Left renal pelvis (tissue), 4 donors: ENCODE measurements at regions not wholly inside any gene's neighbourhood (a gene's known extent, or its start where the extent isn't known, plus 50 kb on each side); places are given as distances from the start of the nearest gene placed in this dataset.
A peak's percentile ranks its signal among the peaks of the same experiment; 100 is the strongest.

ENCODE experiments used
- DNase-seq, 4 donors: peaks; one replicate each; pipeline ENCODE4 v3.0.0-alpha.2; 2013; ENCODE audit warnings: low read depth in 4 of 4, low spot score in 3 of 4

GRCh38 chr7:113486548-113486947 is 368.2 kb upstream of the SMIM30 start:
- no peak for DNase-seq

DNA sequence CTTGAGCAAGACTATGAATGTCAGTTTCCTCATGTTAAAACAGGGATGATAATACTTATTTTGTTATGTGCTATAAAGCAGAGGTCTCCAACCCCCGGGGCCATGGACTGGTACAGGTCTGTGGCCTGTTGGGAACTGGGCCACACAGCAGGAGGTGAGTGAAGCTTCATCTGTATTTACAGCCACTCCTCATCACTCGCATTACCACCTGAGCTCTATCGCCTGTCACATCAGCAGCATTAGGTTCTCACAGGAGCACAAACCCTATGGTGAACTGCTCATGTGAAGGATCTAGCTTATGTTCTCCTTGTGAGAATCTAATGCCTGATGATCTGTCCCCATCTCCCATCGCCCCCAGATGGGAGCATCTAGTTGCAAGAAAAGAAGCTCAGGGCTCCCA is 365.3 kb upstream of the SMIM30 start:
- no peak for DNase-seq

GRCh38 chr7:113480537-113480936 is 362.2 kb upstream of the SMIM30 start:
- no peak for DNase-seq

DNA sequence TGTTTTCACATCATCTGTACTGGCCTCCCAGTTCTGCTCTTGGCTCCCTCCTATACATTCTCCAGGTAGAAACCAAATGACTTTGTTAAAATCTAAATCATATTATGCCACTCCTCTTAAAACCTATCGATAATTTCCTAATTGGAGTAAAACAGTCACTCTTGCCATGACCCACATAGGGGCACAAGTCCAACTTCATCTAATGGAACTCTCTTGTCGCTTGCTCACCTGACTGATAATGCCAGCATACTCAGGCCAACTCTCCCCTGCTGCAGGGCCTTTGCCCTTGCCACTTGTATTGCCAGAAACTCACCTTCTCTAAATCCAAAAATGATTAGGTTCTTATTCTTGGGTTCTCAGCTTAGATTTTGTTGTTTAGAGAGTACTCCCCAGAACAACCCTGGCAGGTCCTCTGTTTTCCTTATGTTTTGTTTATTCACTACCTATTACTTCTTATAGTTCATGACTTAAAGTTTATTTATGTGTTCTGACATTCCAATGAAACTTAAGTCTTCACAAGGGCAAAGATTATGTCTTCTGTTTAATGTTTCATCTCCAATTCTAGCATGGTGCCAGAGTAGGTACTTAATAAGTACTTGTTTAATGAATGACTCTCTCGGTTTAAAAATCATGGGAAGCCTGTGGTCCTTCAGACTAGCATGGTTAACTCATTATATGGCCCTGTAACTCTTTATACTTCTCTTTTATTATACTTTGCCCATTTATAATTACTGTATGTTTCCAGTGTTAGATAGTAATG is 345.9 kb upstream of the SMIM30 start:
- no peak for DNase-seq

DNA sequence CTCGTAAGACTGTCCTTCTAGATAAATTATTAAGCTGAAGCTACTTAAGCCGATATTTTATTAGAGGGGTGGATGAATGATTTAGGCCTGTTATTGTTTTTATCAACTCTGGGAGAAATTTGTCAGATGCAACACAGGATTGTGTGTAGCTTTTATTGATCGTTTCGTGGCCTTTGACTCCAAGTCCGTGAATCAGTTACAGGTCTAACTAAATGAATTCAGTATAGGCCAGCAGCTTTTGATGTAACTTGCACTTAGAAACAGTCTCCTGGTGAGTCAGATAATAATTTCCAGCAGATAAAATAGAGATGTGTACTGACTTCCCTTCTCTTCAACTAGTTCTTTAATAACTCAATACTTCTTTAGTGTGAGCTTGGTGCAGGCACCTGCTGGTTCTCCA is 341.7 kb upstream of the SMIM30 start:
- no peak for DNase-seq

DNA sequence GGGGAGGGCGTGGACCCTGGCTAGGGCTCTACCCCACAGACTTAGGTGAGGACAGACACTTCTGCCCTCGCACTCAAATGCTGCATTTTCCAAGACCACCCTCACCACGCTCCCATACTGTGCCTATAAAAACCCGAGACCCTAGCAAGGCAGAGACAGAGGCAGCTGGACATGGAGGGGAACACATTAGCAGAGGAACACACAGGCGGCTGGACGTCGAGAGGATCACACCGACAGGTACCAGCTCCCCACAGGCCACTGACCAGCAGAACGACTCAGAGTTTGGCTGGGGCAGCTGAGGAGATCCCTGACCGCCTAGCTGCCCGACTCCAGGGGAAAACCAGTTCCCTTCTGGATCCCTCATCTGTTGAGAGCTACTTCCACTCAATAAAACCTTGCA is 338.2 kb upstream of the SMIM30 start:
- DNase-seq, result no peak

- no peak for DNase-seq
Observed at GRCh38 chr7:113454597-113455169, 336.3 kb upstream of the SMIM30 start.

- DNase-seq, result no peak
Observed at GRCh38 chr7:113452245-113452644, 333.9 kb upstream of the SMIM30 start.

DNA sequence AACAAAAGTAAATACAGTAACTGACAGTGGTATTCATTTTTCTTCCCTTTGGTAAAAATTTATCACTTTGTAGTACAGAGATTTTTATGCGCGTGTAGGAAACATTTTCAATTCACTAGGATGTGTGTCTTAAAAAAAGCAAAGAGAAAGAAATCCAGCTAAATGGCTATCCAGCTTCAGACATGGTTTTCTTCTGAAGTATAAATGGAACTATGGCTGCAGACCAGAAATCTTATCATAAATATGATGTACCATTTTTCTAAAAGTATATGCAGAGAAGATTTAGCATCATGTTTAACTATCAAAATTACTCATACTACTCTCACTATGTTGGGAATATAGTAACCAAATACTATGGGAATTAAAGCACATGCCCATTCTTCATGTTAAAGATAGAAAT is 328.4 kb upstream of the SMIM30 start:
- no peak for DNase-seq

DNA sequence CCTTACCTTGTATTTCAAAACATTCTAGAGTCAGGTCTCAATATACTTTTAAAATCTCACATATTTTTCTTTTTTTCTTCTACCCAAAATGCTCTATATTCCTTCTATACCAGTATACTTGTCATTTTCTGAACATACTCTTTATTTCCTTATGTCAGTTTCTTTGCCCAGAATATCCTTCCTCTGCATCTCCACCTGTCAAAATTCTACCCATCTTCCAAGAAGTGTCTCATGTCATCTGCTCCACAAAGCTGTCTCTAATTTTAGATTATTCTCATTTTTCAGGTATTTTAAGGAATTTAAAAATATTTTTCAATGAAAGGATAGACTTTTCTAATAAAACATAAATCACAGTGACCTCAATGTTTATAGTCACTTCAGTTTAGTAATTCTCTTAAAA is 328.0 kb upstream of the SMIM30 start:
- no peak for DNase-seq

GRCh38 chr7:113444261-113444660 is 325.9 kb upstream of the SMIM30 start:
- DNase-seq, result no peak

DNA sequence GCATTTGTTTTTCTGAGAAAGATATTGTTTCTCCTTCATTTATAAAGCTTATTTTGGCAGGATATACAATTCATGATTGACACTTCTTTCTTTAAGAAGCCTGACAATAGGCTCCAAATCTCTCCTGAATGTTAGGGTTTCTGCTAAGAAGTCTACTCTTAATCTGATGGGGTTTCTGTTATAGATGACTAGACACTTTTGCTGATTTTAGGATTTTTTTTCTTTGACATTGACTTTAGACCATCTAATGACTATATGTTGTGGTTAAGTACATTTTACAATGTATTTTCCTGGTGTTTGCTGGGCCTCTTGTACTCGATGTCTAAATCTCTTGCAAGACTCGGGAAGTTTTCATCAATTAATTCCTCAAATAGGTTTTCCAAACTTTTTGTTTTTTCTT is 321.8 kb upstream of the SMIM30 start:
- no peak for DNase-seq

GRCh38 chr7:113431406-113431805 is 313.1 kb upstream of the SMIM30 start:
- DNase-seq, result no peak

DNA sequence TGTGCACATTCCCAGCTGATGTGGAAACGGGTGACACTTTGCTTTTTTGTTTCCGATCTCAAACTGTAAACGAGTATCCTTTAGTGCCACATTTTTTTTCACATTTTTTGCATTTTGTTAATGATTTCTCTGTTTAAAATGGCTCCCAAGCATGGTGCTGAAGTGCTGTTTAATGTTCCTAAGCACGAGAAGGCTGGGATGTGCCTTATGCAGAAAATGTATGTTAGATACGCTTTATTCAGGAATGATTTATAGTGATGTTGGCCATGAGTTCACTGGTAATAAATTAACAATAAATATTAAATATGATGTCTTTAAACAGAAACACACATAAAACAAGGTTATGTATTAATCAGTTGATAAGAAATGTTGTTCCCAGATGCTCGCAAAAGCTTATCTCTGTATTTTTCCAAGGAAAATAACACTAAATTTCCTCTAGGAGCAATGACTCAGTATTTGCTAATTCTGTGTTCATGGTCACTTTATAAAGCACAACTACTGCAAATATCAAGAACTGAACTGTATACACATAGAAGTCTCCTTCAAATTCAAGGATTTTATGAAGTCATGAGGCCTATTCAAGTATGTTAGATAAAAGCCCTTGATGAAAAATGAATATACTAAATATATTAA is 305.9 kb upstream of the SMIM30 start:
- DNase-seq, result no peak

GRCh38 chr7:113421696-113422330 is 303.5 kb upstream of the SMIM30 start:
- DNase-seq, result peak; percentile 50 to 69 (median 54)

DNA sequence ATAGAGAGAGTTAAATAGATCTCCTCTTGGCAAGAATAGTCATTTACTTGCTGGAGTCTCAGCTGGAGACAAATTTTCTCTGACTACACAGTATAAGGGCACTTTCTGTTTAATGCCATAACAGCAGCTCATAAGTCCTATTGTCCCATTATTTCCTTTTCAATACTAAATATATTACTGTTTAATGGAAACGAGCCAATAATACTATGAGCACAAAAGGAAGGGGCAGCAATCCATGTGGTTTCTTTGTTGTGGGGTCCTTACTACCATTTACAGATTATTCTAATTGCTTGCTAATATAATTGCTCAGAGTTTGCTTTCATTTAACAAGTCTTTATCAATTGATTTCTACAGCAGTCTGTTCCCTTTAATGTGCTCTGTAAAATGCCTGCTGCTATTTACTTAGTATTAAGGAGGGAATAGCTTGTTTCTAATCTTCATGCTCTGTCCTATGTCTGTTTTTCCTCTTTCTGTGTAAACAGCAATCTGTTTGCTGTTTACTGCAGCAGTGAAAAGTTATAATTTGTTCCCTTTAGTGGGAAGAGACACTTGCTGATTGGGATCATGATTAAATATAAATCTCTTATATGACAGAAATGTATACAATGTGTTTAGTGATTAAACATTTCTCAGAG is 296.2 kb upstream of the SMIM30 start:
- DNase-seq, result no peak

- DNase-seq, result no peak
Observed at GRCh38 chr7:113412410-113412809, 294.1 kb upstream of the SMIM30 start.

- DNase-seq, result no peak
Observed at GRCh38 chr7:113410796-113411195, 292.4 kb upstream of the SMIM30 start.

GRCh38 chr7:113408999-113409398 is 290.6 kb upstream of the SMIM30 start:
- no peak for DNase-seq

GRCh38 chr7:113405296-113406056 is 287.1 kb upstream of the SMIM30 start:
- no peak for DNase-seq
